ENCODE measurements at regions not wholly inside any gene's neighbourhood (a gene's known extent, or its start where the extent isn't known, plus 50 kb on each side); places are given as distances from the start of the nearest gene placed in this dataset.

DNA sequence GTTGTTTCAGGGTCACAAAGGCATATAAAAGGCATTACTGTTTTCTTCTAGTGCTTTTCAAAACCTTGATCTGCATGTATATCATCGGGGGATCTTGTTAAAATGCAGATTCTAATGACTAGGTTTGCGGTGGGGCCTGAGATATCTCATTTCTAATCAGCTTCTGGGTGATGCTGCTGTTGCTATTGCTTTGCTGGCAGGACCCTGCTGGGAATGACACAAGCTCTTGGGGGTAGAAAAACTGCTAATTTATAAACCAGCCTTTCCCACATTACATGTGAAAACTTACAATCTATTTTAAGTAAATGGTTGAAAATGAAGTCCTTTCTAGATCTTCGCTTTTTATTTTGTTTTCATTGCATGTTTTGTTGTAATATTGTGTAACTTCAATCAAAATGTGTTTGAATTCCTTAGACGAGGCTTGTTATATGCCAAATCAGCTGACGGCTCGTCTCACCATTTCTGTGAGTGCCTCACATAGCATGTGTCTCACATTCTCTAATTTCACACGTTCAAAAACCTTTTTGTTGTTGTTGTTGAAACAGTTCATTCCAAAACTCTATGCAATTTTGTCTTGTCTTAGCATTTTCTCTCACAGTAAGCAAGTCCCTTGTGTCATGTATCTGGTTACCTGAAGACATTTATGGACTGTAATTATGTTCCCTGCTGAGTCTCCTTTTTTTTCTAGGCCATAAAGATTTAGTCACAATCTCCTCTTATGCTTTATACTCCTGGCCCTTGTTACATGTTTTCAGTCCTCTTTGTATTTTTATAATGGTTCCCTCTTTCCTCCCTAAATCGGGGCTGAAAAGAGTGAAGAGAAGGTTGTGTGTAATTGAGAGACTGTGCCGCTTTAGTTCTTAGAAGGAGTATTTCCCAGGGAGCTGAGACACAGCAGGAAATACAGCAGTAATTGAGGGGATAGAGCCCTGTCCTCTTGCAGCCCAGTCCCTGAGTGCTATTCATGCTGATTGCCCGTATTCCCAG is 521.0 kb upstream of the SEMA6A start:
- no peaks in the 10 kb centered on the region for H3K27me3 ChIP-seq (replicated peaks in 1 of 2; ENCODE audit: control insufficient read depth in 2 of 2, insufficient read depth in 2 of 2, low read length in 1 of 2)
- in situ Hi-C loops (cut with MboI) = no loop called here
- RAD21 ChIA-PET (ENCODE audit: unreplicated experiment) = interaction anchor here (1.2 kb wide), 1 partner anchor 519 kb away, joined by 3 read pairs; no protein-coding TSS in a partner anchor

DNA sequence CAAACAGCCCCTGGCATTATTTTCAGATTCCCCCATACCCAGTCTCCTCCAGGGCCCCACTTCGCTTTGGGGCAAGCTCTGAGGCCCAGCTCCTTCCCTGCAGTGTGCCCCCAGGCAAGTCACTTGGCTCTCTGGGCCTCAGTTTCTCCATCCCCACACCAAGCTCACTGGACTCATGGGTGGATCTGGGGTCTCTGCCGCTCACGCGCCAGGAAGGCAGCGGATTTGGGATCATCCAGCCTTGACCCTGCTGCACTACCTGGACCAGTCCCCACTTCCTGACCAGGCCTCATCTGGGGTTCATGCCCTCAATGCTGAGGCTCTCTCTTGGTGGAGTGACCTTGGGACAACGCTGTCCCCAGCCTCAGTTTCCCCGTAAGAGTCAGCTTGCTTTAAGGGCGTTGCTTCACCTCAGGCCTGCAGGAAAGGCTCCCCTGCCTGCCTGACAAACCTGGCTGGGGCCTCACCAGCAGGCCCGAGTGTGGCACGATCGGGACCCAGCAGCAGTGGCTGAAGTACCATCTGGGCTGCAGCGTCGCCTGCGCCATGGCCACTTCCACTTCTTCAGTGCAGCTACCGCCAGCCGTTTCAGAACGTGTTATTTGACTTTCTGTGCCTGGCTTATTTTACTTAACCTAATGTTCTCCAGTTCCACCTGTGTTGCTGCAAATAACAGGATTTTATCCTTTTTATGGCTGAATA is 519.6 kb upstream of the SEMA6A start:
- BruUV-seq (replicated peaks) = no TSS peak
- POLR2A ChIA-PET = interaction anchor here (0.6 kb wide), 2 partner anchors 60 to 699 kb away, joined by 3 read pairs; no protein-coding TSS in a partner anchor

More for the DNA sequence above, 521.0 kb upstream of the SEMA6A start:
- H2AFZ ChIP-seq (ENCODE audit: control insufficient read depth, low read depth, low read length) = no peak overlapping the region
- POLR2A ChIA-PET = no interaction called here
- peak; percentile 25; the same call in 1 of the 3 replicates for ATAC-seq
- no peak overlapping the region for H3K4me3 ChIP-seq
- SMC1A ChIA-PET (ENCODE audit: uncharacterized antibody, unreplicated experiment) = interaction anchor here (0.6 to 1.0 kb wide), 2 partner anchors 526 to 959 kb away, joined by 3 read pairs; no protein-coding TSS in a partner anchor
- no peaks in the 10 kb centered on the region for H4K20me1 ChIP-seq (ENCODE audit: control insufficient read depth, insufficient read depth)
- WGBS (ENCODE audit: insufficient coverage, insufficient replicate concordance, low lambda C conversion rate, missing lambda C conversion rate) = 39% methylated on average over 10 of the region's 10 CpGs
- no TSS peak for BruUV-seq (replicated peaks)
- no peak for DNase-seq (ENCODE audit: low read depth, low spot score)
- H3K9me3 ChIP-seq (replicated peaks; ENCODE audit: control insufficient read depth, insufficient read depth, low read length) = no peaks in the 10 kb centered on the region; the same call in 2 of the 3 replicates
- peak; percentile 32 for TF ChIP-seq MEF2B (IDR thresholded peaks at IDR 0.05; ENCODE audit: partially characterized antibody, poor library complexity, severe bottlenecking)
- no peak for TF ChIP-seq ZNF274 (IDR thresholded peaks at IDR 0.05; ENCODE audit: insufficient read depth, insufficient read length)
- FAIRE-seq = no peak
- intact Hi-C loops (cut with micrococcal nuclease; ENCODE audit: unreplicated experiment) = no loop called here
- no peak overlapping the region for H3K9ac ChIP-seq (ENCODE audit: control insufficient read depth, insufficient read depth, low read length)
- no peaks in the 10 kb centered on the region for H3K36me3 ChIP-seq (ENCODE audit: control insufficient read depth in 2 of 2, insufficient read depth in 2 of 2, low read length in 1 of 2)
- H3K27ac ChIP-seq (ENCODE audit: control insufficient read depth, insufficient read depth) = no peak overlapping the region
- CTCF ChIA-PET = no interaction called here
- no peaks in the 10 kb centered on the region for H3K4me1 ChIP-seq (ENCODE audit: control insufficient read depth, insufficient read depth, low read length)
- no peaks in the 10 kb centered on the region for H3K79me2 ChIP-seq (ENCODE audit: control insufficient read depth, insufficient read depth, low read length)
- H3K4me2 ChIP-seq (ENCODE audit: control insufficient read depth, insufficient read depth) = no peak overlapping the region

More for the DNA sequence above, 519.6 kb upstream of the SEMA6A start:
- Histone ChIP-seq H3K27me3 (replicated peaks in 1 of 2; ENCODE audit: control insufficient read depth in 2 of 2, insufficient read depth in 2 of 2, low read length in 1 of 2) (no peaks in the 10 kb centered on the region), H3K9me3 (replicated peaks; ENCODE audit: control insufficient read depth, insufficient read depth, low read length) (no peaks in the 10 kb centered on the region; the same call in 2 of the 3 replicates), H4K20me1 (ENCODE audit: control insufficient read depth, insufficient read depth) (no peaks in the 10 kb centered on the region), H2AFZ (ENCODE audit: control insufficient read depth, low read depth, low read length) (no peak overlapping the region), H3K27ac (ENCODE audit: control insufficient read depth, insufficient read depth) (no peak overlapping the region), H3K79me2 (ENCODE audit: control insufficient read depth, insufficient read depth, low read length) (no peaks in the 10 kb centered on the region), H3K4me2 (ENCODE audit: control insufficient read depth, insufficient read depth) (no peak overlapping the region), H3K36me3 (ENCODE audit: control insufficient read depth in 2 of 2, insufficient read depth in 2 of 2, low read length in 1 of 2) (no peaks in the 10 kb centered on the region), H3K9ac (ENCODE audit: control insufficient read depth, insufficient read depth, low read length) (no peak overlapping the region), H3K4me1 (ENCODE audit: control insufficient read depth, insufficient read depth, low read length) (no peaks in the 10 kb centered on the region), H3K4me3 (no peak overlapping the region)
- ATAC-seq (no peak), FAIRE-seq (no peak), DNase-seq (ENCODE audit: low read depth, low spot score) (no peak)
- 64% methylated on average over 17 of the region's 17 CpGs for WGBS (ENCODE audit: insufficient coverage, insufficient replicate concordance, low lambda C conversion rate, missing lambda C conversion rate)
- intact Hi-C loops (cut with micrococcal nuclease; ENCODE audit: unreplicated experiment) (no loop called here), in situ Hi-C loops (cut with MboI) (no loop called here)
- RAD21 ChIA-PET (ENCODE audit: unreplicated experiment) = no interaction called here
- CTCF ChIA-PET = no interaction called here
- SMC1A ChIA-PET (ENCODE audit: uncharacterized antibody, unreplicated experiment) = no interaction called here
- TF ChIP-seq, protein P1, sequence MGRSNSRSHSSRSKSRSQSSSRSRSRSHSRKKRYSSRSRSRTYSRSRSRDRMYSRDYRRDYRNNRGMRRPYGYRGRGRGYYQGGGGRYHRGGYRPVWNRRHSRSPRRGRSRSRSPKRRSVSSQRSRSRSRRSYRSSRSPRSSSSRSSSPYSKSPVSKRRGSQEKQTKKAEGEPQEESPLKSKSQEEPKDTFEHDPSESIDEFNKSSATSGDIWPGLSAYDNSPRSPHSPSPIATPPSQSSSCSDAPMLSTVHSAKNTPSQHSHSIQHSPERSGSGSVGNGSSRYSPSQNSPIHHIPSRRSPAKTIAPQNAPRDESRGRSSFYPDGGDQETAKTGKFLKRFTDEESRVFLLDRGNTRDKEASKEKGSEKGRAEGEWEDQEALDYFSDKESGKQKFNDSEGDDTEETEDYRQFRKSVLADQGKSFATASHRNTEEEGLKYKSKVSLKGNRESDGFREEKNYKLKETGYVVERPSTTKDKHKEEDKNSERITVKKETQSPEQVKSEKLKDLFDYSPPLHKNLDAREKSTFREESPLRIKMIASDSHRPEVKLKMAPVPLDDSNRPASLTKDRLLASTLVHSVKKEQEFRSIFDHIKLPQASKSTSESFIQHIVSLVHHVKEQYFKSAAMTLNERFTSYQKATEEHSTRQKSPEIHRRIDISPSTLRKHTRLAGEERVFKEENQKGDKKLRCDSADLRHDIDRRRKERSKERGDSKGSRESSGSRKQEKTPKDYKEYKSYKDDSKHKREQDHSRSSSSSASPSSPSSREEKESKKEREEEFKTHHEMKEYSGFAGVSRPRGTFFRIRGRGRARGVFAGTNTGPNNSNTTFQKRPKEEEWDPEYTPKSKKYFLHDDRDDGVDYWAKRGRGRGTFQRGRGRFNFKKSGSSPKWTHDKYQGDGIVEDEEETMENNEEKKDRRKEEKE (IDR thresholded peaks at IDR 0.05) = no peak
- TF ChIP-seq ASH2L (IDR thresholded peaks at IDR 0.05; ENCODE audit: borderline replicate concordance, low read depth) (no peak), KAT2A (conservative IDR thresholded peaks at IDR 0.05; ENCODE audit: control insufficient read depth, low read depth, low read length) (no peak), SIN3A (IDR thresholded peaks at IDR 0.05; ENCODE audit: low read depth, low read length) (no peak), CEBPB (IDR thresholded peaks at IDR 0.05; ENCODE audit: borderline replicate concordance in 1 of 2, low read depth in 2 of 2, low read length in 2 of 2) (no peak)

Data from GM12878 (cell line).